ENCODE measurements at regions not wholly inside any gene's neighbourhood (a gene's known extent, or its start where the extent isn't known, plus 50 kb on each side); places are given as distances from the start of the nearest gene placed in this dataset.

DNA sequence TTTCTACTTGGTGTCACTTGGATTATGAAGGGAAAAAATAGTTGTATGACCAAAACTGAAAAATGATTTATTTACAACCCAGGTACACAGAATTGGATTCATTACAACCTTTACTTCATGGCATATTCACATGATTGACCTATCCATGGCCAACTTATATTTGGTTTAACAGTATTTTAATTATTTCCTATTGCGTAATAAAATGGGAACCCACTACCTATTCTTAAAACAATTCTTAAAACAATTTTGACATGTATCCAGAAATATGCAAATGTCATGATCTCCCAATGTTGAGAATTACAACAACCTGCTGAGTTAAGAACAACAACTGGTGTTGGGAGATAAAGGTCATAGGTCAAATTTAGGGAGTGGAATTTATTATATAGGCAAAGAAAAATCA is 54.8 kb upstream of the DDX53 start:
- no peaks in the 10 kb centered on the region for H3K9me3 Mint-ChIP-seq
- no peak for DNase-seq
- no peak overlapping the region for H3K4me3 Mint-ChIP-seq
- intact Hi-C loops (cut with micrococcal nuclease) = no loop called here
- H3K4me1 Mint-ChIP-seq (ENCODE audit: low read depth) = no peaks in the 10 kb centered on the region
- no peaks in the 10 kb centered on the region for H3K36me3 Mint-ChIP-seq (ENCODE audit: low read depth)
- H3K27ac Mint-ChIP-seq = no peak overlapping the region
- CTCF ChIA-PET = no interaction called here
- H3K27me3 Mint-ChIP-seq (ENCODE audit: low read depth) = no peaks in the 10 kb centered on the region
